Cardiac fibroblast (primary cell): ENCODE measurements at regions not wholly inside any gene's neighbourhood (a gene's known extent, or its start where the extent isn't known, plus 50 kb on each side); places are given as distances from the start of the nearest gene placed in this dataset.
"Not testable (repeated sequence)": the region's sequence is repeated elsewhere in the genome, so short reads cannot be mapped to it uniquely, and the experiment has no call there.

ENCODE experiments used
- DNase-seq, 2 donors: peaks; one replicate each; pipeline versions ENCODE4 v3.0.0 to v3.0.0-alpha.2; 2010; ENCODE audit warnings: low read depth in 2 of 2
- H3K4me3 ChIP-seq, 2 donors: replicated peaks in 1 of 2; 1 replicate in 1 of 2; 2 replicates in 1 of 2; pipeline ENCODE4 v1.5.1; 2011; ENCODE audit warnings: low read depth in 2 of 2, low read length in 2 of 2, mild to moderate bottlenecking in 2 of 2, moderate library complexity in 1 of 2
- TF ChIP-seq, protein P1 (sequence below): IDR thresholded peaks from one replicate; pipeline ENCODE4 v1.5.1; 2011; ENCODE audit warnings: low read depth, mild to moderate bottlenecking, low read length, inconsistent platforms

DNA sequence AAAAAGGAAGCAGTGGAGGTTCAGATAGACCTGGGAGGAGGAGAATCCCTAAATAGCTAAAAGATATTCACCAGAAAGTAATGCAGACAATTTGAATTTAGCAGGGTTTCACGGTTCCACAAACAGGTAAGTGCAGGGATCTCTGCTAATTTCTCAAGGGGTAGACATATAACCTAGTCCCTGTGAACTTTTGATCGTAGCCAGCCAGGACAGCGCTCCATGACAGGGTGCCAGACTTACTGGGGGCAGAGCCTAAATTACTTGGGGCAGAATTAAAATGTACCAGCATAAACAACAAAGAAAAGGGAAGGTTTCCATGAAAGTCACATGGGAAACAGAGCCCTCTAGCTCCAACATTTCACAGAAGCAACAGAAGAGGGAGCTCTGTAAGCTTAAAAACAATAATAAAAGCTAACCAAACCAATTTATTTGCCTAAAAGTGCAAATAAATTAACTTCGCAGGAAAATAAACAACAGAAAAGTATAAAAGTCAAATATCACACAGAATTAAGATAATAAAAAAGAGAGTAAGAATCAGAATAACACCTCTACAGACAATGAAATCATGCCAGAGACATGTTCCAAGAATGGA is 198.3 kb downstream of the DUSP10 start:
- peak; percentile 65 to 70 for DNase-seq
- no peak overlapping the region for H3K4me3 ChIP-seq
- TF ChIP-seq, protein P1, sequence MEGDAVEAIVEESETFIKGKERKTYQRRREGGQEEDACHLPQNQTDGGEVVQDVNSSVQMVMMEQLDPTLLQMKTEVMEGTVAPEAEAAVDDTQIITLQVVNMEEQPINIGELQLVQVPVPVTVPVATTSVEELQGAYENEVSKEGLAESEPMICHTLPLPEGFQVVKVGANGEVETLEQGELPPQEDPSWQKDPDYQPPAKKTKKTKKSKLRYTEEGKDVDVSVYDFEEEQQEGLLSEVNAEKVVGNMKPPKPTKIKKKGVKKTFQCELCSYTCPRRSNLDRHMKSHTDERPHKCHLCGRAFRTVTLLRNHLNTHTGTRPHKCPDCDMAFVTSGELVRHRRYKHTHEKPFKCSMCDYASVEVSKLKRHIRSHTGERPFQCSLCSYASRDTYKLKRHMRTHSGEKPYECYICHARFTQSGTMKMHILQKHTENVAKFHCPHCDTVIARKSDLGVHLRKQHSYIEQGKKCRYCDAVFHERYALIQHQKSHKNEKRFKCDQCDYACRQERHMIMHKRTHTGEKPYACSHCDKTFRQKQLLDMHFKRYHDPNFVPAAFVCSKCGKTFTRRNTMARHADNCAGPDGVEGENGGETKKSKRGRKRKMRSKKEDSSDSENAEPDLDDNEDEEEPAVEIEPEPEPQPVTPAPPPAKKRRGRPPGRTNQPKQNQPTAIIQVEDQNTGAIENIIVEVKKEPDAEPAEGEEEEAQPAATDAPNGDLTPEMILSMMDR: peak; percentile 56

- H3K4me3 ChIP-seq: no peak overlapping the region
- TF ChIP-seq, protein P1: no peak
- no peak for DNase-seq
Measured at GRCh38 chr1:221548942-221549341, 192.9 kb downstream of the DUSP10 start.

- H3K4me3 ChIP-seq: no peak overlapping the region
- DNase-seq: no peak
- TF ChIP-seq, protein P1: no peak
Measured at GRCh38 chr1:221549815-221550214, 192.1 kb downstream of the DUSP10 start.

DNA sequence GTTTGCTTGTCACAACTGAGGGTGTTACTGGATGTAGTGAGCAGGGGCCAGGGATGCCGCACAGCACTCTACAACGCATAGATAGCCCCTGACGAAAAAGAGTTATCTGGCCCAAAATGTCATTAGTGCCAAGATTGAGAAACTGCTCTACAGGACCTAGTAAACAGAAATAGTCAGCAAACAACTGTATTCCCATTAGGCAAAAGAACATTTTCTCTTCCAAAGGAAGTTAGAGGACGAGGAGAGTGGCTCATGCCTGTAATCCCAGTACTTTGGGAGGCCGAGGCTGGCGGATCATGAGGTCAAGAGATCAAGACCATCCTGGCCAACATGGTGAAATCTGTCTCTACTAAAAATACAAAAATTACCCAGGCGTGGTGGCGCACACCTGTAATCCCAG is 189.1 kb downstream of the DUSP10 start:
- not testable (repeated sequence) for DNase-seq

DNA sequence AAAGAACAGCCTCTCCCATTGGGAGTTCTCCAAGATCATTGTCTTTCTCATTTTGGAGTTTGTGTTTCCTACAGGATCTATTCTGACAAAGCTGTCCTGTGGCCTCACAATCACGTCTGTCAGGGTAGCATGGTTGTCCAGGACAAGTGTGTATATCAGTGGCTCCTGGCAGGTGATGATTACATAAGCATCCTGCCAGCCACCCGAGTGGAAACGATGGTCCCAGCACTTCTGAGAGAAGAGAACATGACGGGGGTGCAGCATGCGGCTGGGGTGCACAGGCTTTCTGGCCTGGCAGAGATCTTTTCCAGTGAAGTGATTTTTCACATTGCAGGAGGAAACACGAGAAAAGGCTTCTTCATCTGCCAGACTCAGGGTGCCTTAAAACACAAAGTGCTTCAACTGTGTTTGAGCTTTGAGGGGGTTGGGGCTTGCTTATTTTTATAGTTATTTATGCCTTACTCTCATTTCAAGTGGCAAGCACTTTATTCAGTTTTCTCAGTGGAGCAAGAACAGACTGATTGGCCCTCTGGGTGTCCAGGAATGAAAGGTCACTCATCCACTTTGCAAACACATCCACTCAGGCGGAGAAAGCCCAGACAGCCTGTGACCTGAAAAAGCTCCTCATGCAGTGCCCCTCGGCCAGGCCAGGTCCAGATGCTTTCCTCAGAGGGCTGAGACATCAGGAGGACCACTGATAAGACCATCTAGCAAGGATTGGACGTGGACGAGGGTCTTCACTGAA is 186.0 kb downstream of the DUSP10 start:
- no peak for DNase-seq
- TF ChIP-seq, protein P1: no peak
- H3K4me3 ChIP-seq: no peak overlapping the region

More for the DNA sequence above, 189.1 kb downstream of the DUSP10 start:
- not testable (repeated sequence) for H3K4me3 ChIP-seq

- no peak for DNase-seq
- TF ChIP-seq, protein P1: no peak
Measured at GRCh38 chr1:221556435-221556834, 185.5 kb downstream of the DUSP10 start.

DNA sequence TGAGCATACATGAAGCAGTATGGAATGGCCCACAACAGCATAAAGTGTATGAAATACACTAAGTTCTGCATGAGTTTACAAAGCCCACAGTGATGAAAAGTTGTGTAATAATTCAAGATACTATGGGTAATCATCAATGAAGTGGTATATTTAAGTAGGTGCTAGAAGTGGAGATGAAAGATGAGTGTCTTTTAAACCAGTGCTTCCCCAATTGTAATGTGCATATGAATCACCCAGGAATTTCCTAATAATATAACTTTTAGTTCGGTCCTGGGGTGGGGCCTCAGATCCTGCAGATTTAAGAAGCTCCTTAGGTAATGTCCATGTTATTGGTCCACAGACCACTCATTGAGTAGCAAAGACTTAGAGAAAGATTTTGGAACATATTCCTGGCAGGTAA is 184.9 kb downstream of the DUSP10 start:
- TF ChIP-seq, protein P1: no peak
- DNase-seq: peak in 1 of 2 donors; percentile 9
- H3K4me3 ChIP-seq: no peak overlapping the region

More at GRCh38 chr1:221556435-221556834, 185.5 kb downstream of the DUSP10 start:
- no peak overlapping the region for H3K4me3 ChIP-seq
